ENCODE measurements at regions not wholly inside any gene's neighbourhood (a gene's known extent, or its start where the extent isn't known, plus 50 kb on each side); places are given as distances from the start of the nearest gene placed in this dataset.

- peaks cover 0 to 3% of the 10 kb centered on the region in 2 donors for H3K9me3 Mint-ChIP-seq
- 81% methylated on average over 2 of the region's 4 CpGs for WGBS (ENCODE audit: insufficient coverage)
- no peaks in the 10 kb centered on the region for H3K27me3 ChIP-seq (ENCODE audit: control insufficient read depth, insufficient read depth, low read length)
- TF ChIP-seq, protein P1, sequence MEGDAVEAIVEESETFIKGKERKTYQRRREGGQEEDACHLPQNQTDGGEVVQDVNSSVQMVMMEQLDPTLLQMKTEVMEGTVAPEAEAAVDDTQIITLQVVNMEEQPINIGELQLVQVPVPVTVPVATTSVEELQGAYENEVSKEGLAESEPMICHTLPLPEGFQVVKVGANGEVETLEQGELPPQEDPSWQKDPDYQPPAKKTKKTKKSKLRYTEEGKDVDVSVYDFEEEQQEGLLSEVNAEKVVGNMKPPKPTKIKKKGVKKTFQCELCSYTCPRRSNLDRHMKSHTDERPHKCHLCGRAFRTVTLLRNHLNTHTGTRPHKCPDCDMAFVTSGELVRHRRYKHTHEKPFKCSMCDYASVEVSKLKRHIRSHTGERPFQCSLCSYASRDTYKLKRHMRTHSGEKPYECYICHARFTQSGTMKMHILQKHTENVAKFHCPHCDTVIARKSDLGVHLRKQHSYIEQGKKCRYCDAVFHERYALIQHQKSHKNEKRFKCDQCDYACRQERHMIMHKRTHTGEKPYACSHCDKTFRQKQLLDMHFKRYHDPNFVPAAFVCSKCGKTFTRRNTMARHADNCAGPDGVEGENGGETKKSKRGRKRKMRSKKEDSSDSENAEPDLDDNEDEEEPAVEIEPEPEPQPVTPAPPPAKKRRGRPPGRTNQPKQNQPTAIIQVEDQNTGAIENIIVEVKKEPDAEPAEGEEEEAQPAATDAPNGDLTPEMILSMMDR (IDR thresholded peaks at IDR 0.05) = no peak
- H3K4me3 ChIP-seq (ENCODE audit: low read length) = no peak overlapping the region
- DNase-seq (no peak), ATAC-seq (no peak)
- H3K36me3 ChIP-seq (ENCODE audit: control insufficient read depth, insufficient read depth, low read length) = no peaks in the 10 kb centered on the region
- peaks cover 0 to 4% of the 10 kb centered on the region in 2 donors for H3K4me1 Mint-ChIP-seq
- H3K27ac Mint-ChIP-seq = no peak overlapping the region
- H3K9me3 ChIP-seq (ENCODE audit: control insufficient read depth, insufficient read depth, low read length) = no peaks in the 10 kb centered on the region
- no peak overlapping the region for H3K27ac ChIP-seq (ENCODE audit: low read length)
- H3K4me3 Mint-ChIP-seq = no peak overlapping the region
- no peaks in the 10 kb centered on the region for H3K36me3 Mint-ChIP-seq
- no peaks in the 10 kb centered on the region for H3K4me1 ChIP-seq (ENCODE audit: control insufficient read depth, insufficient read depth, low read length)
- peaks cover 0 to 6% of the 10 kb centered on the region in 2 donors for H3K27me3 Mint-ChIP-seq (ENCODE audit: low read depth in 2 of 2)
- intact Hi-C loops (cut with micrococcal nuclease) = no loop called here
These were observed 97.0 kb downstream of the BAMBI start for GRCh38 chr10:28774051-28774995.

GRCh38 chr10:28775773-28776172 is 98.5 kb downstream of the BAMBI start:
- no peak overlapping the region for H3K4me3 Mint-ChIP-seq
- H3K27ac Mint-ChIP-seq = no peak overlapping the region
- H3K4me3 ChIP-seq (ENCODE audit: low read length) = no peak overlapping the region
- peaks cover 0 to 6% of the 10 kb centered on the region in 2 donors for H3K27me3 Mint-ChIP-seq (ENCODE audit: low read depth in 2 of 2)
- H3K36me3 ChIP-seq (ENCODE audit: control insufficient read depth, insufficient read depth, low read length) = no peaks in the 10 kb centered on the region
- H3K9me3 Mint-ChIP-seq = peaks cover 0 to 3% of the 10 kb centered on the region in 2 donors
- no peaks in the 10 kb centered on the region for H3K9me3 ChIP-seq (ENCODE audit: control insufficient read depth, insufficient read depth, low read length)
- intact Hi-C loops (cut with micrococcal nuclease) = no loop called here
- H3K36me3 Mint-ChIP-seq = no peaks in the 10 kb centered on the region
- H3K27me3 ChIP-seq (ENCODE audit: control insufficient read depth, insufficient read depth, low read length) = no peaks in the 10 kb centered on the region
- TF ChIP-seq, protein P1 (IDR thresholded peaks at IDR 0.05) = no peak
- H3K27ac ChIP-seq (ENCODE audit: low read length) = no peak overlapping the region
- H3K4me1 ChIP-seq (ENCODE audit: control insufficient read depth, insufficient read depth, low read length) = no peaks in the 10 kb centered on the region
- ATAC-seq (no peak), DNase-seq (no peak)
- WGBS (ENCODE audit: insufficient coverage) = 81% methylated on average over 3 of the region's 3 CpGs
- H3K4me1 Mint-ChIP-seq = peaks cover 0 to 4% of the 10 kb centered on the region in 2 donors

DNA sequence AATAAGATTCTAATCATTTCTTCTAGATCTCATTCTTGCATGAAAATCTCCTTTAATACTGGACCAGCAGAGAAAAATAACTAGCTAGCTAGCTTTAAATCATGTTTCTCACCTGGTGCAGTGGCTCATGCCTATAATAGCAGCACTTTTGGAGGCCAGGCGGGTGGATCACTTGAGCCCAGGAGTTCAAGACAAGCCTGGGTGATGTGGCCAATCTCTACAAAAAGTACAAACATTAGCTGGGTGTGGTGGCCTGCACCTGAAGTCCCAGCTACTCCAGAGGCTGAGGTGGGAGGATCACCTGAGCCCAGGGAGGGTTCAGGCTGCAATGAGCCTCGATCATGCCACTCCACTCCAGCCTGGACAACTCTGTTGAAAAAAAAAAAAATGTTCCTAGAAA is 99.2 kb downstream of the BAMBI start:
- Histone ChIP-seq H3K36me3 (ENCODE audit: control insufficient read depth, insufficient read depth, low read length) (no peaks in the 10 kb centered on the region), H3K27me3 (ENCODE audit: control insufficient read depth, insufficient read depth, low read length) (no peaks in the 10 kb centered on the region), H3K4me3 (ENCODE audit: low read length) (no peak overlapping the region), H3K9me3 (ENCODE audit: control insufficient read depth, insufficient read depth, low read length) (no peaks in the 10 kb centered on the region), H3K4me1 (ENCODE audit: control insufficient read depth, insufficient read depth, low read length) (no peaks in the 10 kb centered on the region), H3K27ac (ENCODE audit: low read length) (no peak overlapping the region)
- TF ChIP-seq, protein P1 (IDR thresholded peaks at IDR 0.05) = no peak
- Mint-ChIP-seq H3K27ac (no peak overlapping the region), H3K4me1 (peaks cover 0 to 4% of the 10 kb centered on the region in 2 donors), H3K4me3 (no peak overlapping the region), H3K36me3 (no peaks in the 10 kb centered on the region), H3K27me3 (ENCODE audit: low read depth in 2 of 2) (peaks cover 0 to 6% of the 10 kb centered on the region in 2 donors), H3K9me3 (peaks cover 0 to 3% of the 10 kb centered on the region in 2 donors)
- intact Hi-C loops (cut with micrococcal nuclease) = no loop called here
- DNase-seq = no peak
- 66% methylated on average over 2 of the region's 2 CpGs for WGBS (ENCODE audit: insufficient coverage)
- ATAC-seq = no peak

Measured in natural killer cell (primary cell).